NB4 (cell line): ENCODE measurements at regions not wholly inside any gene's neighbourhood (a gene's known extent, or its start where the extent isn't known, plus 50 kb on each side); places are given as distances from the start of the nearest gene placed in this dataset.
"Not testable (repeated sequence)": the region's sequence is repeated elsewhere in the genome, so short reads cannot be mapped to it uniquely, and the experiment has no call there.

Experiments used
- DNase-seq: peaks from one replicate; pipeline ENCODE4 v3.0.0; 2010; ENCODE audit warnings: low read depth
- H3K4me3 ChIP-seq: one replicate; pipeline ENCODE4 v1.5.1; 2011; ENCODE audit warnings: mild to moderate bottlenecking, low read depth, low read length, moderate library complexity
- CTCF ChIP-seq: IDR thresholded peaks from one replicate; pipeline ENCODE4 v1.5.1; 2012; ENCODE audit warnings: low read depth, low read length
- MAX ChIP-seq: IDR thresholded peaks from 2 replicates; pipeline ENCODE4 v1.6.1; 2011; ENCODE audit warnings: low read depth, low read length
- MYC ChIP-seq: IDR thresholded peaks from 2 replicates; pipeline ENCODE4 v1.6.1; 2011; ENCODE audit warnings: low read depth, low read length
- POLR2A ChIP-seq: IDR thresholded peaks from 2 replicates; pipeline ENCODE4 v1.6.1; 2011; ENCODE audit warnings: mild to moderate bottlenecking; ENCODE audit not compliant: insufficient read length; ENCODE audit errors: extremely low read depth

DNA sequence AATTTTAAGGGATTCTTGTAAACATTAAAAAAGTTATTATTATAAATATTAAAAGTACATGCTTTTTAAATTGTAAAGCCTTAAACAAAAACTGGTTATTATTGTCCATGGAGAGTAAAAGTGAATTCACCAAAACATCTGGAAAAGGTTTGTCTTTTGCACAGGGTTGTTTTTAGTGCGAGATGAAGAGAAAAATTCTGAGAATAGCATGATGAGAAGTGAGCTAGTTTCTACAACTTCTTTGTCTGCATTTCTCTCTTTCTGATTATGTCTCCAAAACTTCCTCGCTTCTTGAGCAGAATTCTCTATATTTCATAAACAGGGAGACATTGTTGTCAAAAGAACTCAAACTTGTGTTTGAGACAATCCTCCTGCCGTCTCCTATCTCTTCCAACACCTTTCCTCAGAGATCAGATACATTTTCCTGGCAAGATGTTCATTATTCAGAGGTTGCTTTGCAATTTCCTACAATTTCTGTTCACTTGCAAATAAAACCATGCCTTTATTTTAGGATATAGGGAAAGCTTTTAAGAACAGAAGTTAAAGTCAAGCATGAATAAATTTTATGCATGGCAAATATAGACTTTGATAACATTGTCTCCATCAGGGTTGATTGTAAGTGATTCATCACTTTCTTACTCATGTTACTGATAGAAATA lies 372.1 kb upstream of the NPVF start:
- no peak overlapping the region for H3K4me3 ChIP-seq
- no peak for DNase-seq
- TF ChIP-seq MAX (no peak), POLR2A (no peak), CTCF (no peak), MYC (no peak)

GRCh38 chr7:25602730-25603426 lies 374.6 kb upstream of the NPVF start:
- H3K4me3 ChIP-seq = peak overlapping the region; percentile 55
- not testable (repeated sequence) for DNase-seq

DNA sequence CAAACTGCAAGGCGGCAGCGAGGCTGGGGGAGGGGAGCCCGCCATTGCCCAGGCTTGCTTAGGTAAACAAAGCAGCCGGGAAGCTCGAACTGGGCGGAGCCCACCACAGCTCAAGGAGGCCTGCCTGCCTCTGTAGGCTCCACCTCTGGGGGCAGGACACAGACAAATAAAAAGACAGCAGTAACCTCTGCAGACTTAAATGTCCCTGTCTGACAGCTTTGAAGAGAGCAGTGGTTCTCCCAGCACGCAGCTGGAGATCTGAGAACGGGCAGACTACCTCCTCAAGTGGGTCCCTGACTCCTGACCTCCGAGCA lies 375.1 kb upstream of the NPVF start:
- H3K4me3 ChIP-seq = peak overlapping the region; percentile 55
- DNase-seq = not testable (repeated sequence)

GRCh38 chr7:25611196-25611595 lies 382.9 kb upstream of the NPVF start:
- no peak for TF ChIP-seq CTCF
- TF ChIP-seq MYC = no peak
- TF ChIP-seq MAX = no peak
- no peak for TF ChIP-seq POLR2A
- H3K4me3 ChIP-seq = no peak overlapping the region
- DNase-seq = no peak

DNA sequence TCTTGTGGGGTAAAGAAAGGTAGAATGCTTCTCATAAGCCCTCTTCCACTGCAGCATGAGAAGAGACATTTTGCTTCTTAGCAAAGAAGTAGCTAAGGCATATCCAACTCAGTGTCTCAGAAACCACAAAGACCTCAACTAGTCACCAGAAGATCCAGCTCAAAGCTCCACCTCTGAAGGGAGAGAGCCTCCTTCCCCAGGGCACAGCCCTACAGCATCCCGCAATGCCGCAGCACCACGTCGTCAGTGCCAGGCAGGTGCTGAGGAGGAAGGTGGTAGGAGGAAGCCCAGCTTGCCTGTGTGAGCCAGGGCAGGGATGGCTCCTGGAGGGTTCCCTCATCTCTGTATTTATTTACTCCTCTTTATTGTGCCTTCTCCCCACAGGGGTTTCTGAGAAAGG lies 385.6 kb upstream of the NPVF start:
- DNase-seq = peak; percentile 91
- TF ChIP-seq POLR2A (no peak), CTCF (no peak), MAX (no peak), MYC (no peak)
- H3K4me3 ChIP-seq = peak overlapping the region; percentile 21

DNA sequence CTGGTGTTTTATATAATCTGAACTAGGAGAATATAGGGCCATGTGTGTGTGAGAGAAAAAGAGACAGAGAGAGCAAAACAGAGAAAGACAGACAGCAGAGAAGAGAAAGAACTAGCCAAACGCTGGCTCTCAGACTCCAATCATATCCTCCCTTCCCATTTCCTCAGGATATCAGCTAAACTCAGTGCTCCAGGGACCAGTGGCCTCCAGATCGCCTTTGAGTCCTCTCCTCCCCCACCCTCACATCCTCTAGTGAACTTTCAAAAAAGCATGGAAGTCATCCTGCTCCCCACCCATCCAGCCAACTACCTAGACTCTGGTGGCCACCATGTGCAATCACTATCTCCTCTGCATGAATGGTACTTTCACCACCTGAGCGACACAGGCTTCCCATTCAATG lies 386.1 kb upstream of the NPVF start:
- TF ChIP-seq MAX = no peak
- peak; percentile 12 for TF ChIP-seq CTCF
- no peak; the same call in 1 of the 2 replicates for TF ChIP-seq MYC
- no peak for TF ChIP-seq POLR2A
- no peak for DNase-seq
- peak overlapping the region; percentile 21 for H3K4me3 ChIP-seq

- H3K4me3 ChIP-seq = peak overlapping the region; percentile 45
- DNase-seq = peak; percentile 96
- TF ChIP-seq MAX = peak; percentile 54
- no peak for TF ChIP-seq CTCF
- TF ChIP-seq POLR2A = no peak
- peak; percentile 78 for TF ChIP-seq MYC
Measured at GRCh38 chr7:25615003-25615402, 386.7 kb upstream of the NPVF start.
